Renal cortical epithelial cell (primary cell): ENCODE measurements at regions not wholly inside any gene's neighbourhood (a gene's known extent, or its start where the extent isn't known, plus 50 kb on each side); places are given as distances from the start of the nearest gene placed in this dataset.

Source experiments
- DNase-seq: peaks from one replicate; pipeline ENCODE4 v3.0.0-alpha.2; 2011; ENCODE audit warnings: low read depth

DNA sequence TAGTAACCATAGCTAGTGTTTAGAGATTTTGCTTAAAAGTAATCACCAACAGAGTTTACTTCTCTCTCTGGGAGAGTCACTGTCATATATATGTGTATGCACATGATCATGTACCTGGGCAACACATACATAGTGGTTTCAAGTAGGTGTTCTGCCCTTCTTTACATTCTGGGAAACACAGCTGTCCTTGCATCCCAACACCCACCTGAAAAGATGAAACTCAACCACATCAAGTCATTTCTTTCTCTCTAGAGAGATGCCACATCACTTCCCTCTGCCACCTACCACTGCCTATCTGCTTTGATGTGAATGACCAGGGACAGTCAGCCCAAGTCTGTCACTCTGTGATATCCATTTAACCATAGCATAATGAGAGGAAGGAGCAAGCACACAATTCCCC lies 155.8 kb upstream of the GADL1 start:
- DNase-seq: no peak

DNA sequence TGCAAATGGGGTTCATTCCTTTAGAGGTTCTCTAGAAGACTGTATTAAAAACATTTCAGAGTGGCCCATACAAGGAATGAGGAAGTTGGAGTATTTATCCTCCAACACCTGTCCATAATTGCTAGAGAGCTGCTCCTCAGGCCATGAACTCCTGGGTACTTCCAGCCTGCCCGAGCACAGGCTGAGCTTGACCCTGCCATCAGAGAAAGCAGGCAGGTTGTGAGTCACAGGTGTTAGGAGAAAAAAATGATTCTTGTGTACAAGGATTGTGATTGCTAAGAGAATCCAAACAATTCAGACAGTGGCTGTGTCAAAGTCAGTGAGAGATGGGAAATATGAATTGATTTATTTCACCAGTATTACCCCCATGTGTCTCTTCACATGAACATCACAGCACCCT lies 156.8 kb upstream of the GADL1 start:
- DNase-seq: peak; percentile 35

DNA sequence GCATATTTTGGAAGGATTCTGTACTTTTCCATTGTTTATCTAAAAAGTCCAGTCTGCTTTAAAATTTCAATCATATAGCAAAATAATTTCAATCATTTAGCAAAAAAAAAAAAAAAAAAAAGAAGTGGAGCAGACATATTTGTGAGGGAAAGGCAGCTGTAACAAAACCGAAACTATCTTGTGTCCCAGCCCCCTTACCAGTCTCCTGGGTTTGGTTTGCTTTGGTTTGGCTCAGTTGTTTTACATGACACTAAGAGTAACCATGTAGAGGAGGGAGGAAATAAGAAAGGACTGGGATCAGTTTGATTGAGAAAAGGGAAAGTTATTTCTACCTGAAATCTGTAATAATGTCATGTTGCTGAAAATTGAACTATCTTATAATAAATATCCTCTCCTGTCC lies 158.8 kb upstream of the GADL1 start:
- no peak for DNase-seq

DNA sequence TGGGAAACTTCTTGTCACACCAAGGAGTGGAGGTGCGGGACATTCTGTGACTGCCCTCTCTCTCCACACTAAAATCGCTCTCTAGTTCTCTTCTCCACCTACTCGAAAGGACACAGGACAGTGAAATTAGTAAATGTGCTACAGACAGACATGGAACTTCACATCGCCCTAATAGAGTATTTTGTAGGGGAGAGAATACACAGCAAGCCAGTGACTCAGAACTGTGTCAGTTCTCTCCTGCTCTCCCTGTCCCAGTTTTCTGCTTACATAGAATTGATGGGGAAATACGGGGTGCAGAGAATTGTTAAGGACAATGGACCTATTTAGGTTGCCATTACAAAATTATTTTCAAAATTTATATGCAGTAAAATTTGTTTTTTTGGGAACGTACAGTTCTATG lies 159.6 kb upstream of the GADL1 start:
- no peak for DNase-seq

DNA sequence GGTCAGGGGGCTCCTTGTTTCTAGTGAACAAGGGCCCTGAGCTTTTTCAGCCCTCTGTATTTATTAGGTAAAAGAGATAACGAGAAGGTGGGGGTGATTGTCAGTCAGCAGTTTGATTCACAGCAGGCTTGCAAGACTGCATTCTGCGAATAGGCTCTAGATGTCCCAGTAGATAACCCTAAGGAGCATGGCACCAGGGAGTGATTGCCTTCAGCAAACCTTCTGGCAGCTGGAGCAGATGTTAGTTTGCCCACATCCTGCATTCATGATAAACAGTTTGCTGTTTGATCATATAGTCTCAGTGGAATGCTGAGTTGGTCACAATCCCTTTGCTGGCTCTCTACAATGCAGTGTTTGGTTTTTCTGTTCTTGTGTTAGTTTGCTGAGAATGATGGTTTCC lies 161.3 kb upstream of the GADL1 start:
- DNase-seq: no peak

DNA sequence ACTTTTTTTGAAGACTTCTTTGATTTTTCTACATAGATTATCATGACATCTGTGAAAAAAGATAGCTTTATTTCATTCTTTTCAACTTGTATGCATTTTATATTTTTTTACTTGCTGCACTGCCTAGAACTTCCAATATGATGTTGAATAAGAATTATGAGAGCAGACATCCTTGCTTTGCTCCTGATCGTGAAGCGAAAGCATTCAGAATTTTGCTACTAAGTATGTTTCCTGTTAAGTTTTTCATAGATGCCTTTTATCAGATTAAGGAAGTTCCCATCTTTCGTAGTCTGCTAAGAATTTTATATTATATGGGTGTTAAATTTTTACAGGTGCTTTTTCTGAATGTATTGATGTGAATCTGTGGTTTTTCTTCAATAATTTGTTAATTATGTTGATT lies 163.4 kb upstream of the GADL1 start:
- no peak for DNase-seq

DNA sequence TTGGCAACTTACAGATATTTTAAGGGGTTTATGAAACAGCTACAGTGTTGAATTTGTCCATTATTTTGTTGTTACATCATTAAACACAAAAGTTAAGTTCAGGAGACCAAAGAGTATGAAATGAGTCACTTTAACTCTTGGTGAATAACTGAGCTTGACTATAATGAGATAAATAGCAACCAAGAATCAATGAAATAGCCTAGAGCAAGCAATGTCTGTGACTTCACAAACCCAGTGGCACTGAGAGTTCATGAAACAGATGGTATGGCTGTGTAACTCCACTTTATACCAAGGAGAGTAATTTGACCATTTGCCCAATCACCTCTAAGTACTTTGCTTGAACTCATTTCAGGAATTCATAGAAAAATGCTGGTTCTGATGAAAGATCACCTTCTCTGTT lies 169.6 kb upstream of the GADL1 start:
- peak; percentile 86 for DNase-seq

DNA sequence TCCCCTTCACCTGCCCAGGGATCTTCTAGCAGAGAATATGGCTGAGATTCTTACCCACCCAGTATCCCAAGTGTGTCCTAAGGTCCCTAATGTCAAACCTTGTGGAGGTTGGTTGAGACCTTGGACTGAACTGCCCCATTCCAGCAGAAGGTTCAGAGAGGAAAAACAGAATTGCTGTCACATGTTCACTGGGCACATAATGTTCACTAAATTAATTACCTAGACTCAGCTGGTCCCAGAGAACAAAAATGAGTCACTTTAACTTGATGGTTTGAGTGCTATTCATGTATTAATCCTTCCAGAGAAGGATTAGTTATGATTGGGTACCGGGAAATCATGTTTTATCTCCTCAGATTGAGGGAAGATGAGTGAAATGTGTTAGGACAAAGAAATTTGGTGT lies 171.3 kb upstream of the GADL1 start:
- DNase-seq: peak; percentile 71

DNA sequence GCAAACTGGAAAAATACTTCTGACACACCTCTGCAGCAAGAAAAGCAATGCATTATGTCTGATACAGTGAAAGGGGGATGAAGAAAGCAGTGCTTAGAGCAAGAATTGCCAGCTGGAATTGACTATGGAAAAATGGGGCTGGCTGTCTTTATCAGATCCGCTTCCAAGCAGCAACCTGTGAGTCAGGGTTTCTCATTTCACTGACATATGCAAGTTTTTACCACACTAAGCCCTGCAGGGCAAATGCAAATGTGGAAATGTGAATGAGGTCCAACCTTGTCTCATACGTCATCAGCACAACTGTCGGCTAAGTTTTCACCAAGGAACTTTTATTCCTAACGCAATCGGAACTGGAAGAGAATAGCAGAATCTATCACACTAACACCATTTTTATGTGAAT lies 172.5 kb upstream of the GADL1 start:
- peak; percentile 95 for DNase-seq

DNA sequence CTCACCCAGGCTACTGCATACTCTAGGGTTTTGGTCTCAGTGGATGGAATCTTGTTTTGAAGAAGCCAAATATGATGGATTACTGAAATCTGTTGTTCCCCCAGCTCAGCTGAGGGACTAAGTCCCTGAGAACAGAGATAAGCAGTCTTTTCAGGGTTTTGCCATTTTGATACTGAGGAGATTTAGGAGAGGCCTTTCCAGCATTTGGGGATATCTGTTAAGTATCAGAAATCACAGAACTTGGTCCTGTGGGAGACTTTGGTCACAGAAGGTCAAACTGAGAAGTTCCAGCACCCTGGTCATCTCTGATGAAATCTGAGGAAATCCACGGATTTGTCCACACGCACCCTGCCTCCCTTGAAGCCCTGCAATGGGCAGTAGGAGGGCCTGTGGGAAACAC lies 181.0 kb upstream of the GADL1 start:
- DNase-seq: no peak

DNA sequence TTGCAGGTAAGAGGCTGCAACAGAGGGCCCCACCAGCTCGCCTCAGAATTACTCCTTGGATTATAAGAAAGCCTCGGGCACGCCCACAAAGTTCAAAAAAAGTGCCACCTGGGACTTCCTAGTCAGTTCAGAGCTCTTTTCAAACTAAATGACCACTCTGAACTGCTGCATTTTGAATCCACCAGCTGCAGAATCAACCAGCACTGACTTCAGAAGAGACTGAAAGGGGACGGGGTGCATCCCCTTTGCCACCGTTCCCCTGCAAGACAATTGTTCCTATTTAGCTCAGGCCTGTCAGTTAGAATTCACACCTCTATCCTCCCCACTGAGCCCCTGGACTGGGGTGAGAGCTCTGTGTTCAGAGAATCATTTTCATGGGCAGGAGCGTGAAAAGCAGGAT lies 181.4 kb upstream of the GADL1 start:
- no peak for DNase-seq

DNA sequence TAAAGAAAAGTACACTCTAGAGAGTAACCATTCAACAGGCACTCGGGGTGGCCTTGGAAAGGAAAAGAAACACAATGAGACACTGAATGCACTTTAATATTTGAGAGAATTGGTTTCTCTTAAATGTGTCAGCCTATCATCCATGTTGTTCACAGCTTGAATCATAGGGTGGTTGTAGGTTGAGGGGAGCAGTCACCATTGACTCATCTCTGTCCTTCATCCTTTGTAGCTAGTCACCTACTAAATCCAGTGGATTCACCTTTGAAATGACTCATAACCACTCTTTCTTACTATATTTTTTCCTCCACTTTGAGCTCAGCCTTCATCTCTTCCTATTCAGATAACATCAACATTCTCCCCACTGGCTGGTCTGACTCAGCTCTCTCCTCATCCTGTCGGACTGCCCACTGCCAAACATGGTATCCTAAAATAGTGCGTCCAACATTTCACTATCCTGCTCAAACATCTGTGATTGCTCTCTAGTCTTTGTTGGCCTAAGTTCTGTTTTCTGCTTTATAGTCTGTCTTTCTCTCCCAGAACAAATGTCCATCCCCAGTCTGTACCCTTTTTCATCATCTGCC lies 182.7 kb upstream of the GADL1 start:
- peak; percentile 92 for DNase-seq

DNA sequence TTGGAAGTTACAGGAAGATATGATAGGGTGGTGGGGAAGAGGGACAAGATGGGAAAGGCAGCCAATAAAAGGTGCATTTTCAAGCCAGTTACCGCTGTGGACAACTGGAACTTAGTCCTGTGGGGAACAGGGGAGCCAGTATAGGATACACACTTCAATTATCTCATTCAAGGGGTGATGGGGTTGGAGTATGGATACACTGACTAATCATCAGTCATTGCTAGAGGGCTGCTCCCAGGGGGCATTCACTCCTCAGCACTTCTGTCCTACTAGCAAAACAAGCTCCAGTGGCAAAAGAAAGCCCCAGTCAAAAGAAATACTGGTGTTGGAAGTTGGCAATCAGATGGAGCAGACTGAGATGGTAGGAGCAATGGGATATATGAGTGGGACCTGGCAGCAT lies 183.4 kb upstream of the GADL1 start:
- DNase-seq: no peak

DNA sequence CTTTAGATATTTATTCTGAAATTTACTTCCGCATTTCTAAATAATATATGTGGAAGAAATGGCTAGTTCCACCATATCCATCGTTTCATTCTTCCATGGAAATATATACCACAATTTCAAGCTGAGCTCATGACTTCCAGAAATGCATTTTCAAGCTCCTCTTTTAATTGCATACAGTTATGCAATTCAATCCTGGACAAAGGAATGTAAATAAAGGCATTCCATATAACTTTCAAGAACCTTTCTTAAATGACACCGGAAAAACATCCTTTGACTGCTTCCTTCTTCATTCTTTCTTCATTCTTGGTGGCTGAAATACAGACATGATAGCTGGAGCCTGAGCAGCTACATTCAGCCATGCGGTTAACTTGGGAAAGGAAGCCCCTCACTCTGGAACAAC lies 185.2 kb upstream of the GADL1 start:
- DNase-seq: no peak

DNA sequence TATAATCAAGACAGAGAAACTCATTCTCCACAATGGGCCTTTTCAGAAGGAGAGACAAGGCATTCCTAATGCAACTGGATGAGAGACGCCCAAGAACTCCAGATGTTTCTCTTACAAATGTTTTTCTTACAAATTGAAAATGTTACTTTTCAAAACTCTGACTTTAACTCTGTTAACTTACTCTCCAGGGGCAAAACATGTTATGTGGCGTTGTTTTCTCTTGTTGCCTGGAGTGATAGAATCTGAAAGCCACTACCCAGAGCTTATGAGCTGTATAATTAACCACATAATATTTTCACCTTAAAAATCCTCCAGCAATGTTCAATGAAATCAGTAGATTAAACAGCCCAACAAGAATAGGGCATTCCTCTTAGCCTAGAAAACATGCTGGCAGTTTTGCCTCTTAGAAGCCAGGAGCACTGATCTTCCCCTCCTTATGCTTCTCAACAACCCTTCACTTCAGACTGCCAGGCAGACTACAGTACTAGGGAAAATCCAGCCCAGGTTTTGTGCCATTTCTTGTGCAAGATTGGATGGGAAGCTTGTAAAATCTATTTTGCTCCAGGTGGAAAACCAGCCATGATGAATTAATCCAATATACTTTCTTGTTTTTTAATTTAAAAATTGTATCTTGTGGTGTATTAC lies 186.7 kb upstream of the GADL1 start:
- no peak for DNase-seq

DNA sequence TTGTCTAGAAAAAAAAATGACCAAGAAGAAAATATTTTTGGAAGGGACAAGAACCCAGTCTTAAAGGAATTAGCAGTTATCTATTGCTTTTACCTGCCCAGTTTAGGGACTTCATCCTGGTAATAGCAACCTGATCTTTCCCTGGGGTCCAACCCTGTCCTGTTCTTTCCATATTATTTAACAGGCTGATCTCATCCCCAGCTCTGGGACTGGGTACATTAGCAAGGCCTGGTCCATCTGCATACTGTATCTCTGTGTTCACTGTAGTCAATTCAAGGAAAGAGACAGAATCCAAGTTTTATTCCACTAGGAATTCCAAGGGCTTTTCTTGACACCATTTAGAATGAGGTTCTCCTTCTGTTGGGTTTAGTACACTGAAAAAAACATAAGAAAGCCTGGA lies 191.7 kb upstream of the GADL1 start:
- DNase-seq: no peak

DNA sequence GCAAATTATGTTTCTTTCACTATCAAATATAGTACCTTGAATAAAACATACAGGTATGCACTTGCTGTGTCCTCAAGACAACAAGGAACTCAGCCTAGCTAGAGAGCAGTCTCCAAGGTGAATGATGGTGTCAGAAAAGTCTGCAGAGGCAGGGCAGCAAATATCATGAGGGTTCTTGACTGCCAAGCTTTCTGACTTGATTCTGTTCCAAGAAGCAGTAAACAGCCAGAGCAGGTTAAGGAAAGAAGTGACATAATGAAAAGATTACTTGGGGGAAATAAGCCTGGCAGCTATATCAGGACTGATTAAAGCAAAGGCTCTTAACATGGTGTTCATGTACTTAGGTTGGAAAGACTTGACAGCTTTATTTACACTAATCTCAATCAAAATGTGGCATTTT lies 192.2 kb upstream of the GADL1 start:
- DNase-seq: peak; percentile 43

DNA sequence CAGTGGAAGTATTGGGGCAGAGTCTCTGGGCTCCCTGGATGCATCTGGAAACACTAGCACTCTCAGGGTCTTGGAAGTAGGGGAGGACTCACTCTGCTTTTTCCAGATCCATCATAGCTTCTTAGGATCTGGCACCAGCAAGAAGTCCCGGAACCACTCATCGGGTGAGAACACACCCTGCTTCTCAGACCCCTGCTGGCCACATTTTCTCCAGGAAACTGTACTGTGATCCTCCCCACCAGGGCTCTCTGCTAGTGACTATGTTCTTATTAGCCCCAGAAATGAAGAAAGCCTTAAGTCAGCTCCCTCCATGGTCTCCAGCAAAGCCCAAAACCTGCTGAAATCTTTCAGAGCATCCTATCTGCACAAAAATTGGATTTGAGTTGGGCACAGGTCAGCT lies 197.3 kb upstream of the GADL1 start:
- DNase-seq: no peak

DNA sequence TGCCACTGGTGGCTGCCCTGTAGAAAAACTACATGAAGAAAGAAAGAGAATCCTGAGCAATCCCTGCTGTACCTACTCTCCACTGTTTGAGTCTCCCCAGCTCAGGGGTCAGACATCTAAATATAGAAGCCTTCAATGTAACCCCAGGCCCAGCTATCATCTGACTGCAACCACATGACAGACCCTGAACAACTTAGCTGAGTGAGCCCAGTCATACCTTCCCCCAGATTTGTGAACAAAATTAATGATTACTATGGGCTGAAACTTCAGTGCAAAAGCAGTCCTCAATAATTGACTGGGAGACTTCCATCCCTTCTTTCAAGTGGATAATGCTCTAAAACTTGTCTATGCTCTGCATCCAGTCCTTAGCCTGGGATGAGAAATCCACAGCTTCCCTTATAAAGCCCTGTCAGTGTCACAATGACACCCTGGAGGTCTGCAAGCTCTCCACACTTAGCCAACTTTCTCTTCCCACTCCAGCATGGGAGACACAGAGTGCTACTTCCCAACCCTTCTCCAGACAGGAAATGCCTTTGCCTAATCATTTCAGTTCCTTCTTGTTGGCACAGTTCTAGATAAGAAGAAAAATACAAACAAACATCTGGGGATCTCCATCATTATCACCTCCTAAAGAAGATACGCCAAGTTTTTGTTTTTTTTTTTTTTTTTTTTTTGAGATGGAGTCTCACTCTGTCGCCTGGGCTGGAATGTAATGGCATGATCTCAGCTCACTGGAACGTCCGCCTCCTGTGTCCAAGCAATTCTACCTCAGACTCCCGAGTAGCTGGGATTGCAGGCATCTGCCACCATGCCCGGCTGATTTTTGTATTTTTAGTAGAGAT lies 198.5 kb upstream of the GADL1 start:
- peak; percentile 21 for DNase-seq

DNA sequence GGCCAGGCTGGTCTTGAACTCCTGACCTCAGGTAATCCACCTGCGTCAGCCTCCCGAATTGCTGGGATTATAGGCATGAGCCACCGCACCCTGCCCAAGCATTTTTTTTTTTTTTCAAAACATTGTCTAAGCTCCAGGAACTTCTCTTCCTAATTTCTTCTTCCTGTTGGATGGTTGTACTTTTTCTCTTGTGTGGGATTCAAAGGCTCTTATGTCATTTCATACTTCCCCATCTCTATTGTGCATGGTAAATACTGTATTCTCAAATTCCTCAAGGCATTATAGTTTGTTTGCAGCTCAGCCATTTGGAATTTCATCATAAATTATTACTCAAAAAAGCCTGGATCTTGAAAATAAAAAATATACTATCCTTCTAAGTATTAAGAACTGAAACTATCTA lies 199.1 kb upstream of the GADL1 start:
- no peak for DNase-seq

DNA sequence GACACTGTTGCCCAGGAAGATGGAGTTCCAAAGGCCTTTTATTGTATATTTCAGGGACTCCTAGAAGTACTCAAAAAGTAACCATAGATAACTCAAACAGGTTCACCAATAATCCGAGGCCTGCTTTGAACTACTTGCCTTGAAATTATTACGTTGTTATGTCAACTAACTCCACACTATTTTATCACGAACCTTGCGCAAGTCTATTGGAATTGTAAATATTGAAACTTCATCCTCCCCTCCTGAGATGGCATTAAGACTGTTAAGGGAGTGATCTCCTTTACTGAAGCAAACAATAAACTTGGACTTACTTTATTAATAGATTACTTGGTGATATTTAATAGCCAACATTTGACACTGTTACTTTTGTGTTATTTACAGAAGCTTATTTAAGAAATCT lies 199.6 kb upstream of the GADL1 start:
- no peak for DNase-seq

DNA sequence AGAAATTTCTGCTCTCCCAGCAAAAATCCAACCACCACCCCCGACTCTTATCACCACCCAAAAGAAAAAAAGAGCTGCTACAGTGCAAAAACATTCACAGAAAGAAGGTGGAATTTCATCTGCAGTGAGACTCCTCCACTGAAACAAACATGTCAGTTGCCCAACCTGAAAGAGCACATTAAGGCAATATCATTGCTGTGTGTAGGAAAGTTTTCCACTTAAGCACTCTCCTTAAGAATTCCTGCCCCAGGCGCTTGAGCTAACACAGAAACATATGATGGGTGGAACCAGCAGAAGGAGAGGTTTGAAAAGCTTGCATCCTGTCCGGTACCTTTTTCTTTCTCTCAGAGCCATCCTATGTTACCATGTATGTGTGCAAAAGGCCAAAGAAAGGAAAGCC lies 200.8 kb upstream of the GADL1 start:
- peak; percentile 50 for DNase-seq

DNA sequence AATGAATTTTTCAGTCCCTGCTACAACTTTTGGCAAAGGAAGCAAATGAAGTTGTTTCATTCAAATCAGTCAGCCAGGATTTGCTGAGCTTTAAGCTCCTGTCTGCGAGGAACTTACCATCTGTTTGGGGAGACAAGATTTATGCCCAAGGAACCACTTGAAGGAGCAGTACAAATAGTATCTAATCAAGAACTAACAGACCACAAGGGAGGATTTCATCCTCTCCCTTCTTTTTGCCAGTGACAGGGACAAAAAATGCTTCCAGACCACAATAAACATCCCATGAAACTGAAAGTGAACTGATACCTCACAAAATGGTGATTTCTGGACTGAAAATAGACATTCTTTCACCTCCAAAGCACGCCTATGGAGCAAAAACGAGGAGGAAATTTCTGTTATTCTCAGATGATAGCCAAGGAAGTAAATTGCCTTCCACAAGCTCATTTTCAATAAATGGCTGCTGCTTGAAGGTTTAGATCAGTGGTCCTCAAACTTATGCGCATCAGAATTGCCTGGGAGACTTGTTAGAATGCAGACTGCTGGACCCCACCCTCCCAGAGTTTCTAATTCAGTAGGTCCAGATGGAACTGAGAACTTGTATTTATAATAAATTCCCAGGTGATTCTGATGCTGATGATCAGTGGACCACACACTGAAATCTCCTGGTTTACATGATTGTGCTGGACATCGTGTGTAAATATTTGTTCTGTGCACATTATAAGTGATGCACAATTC lies 202.4 kb upstream of the GADL1 start:
- no peak for DNase-seq
